ENCODE measurements at regions not wholly inside any gene's neighbourhood (a gene's known extent, or its start where the extent isn't known, plus 50 kb on each side); places are given as distances from the start of the nearest gene placed in this dataset.
A peak's percentile ranks its signal among the peaks of the same experiment; 100 is the strongest.

DNA sequence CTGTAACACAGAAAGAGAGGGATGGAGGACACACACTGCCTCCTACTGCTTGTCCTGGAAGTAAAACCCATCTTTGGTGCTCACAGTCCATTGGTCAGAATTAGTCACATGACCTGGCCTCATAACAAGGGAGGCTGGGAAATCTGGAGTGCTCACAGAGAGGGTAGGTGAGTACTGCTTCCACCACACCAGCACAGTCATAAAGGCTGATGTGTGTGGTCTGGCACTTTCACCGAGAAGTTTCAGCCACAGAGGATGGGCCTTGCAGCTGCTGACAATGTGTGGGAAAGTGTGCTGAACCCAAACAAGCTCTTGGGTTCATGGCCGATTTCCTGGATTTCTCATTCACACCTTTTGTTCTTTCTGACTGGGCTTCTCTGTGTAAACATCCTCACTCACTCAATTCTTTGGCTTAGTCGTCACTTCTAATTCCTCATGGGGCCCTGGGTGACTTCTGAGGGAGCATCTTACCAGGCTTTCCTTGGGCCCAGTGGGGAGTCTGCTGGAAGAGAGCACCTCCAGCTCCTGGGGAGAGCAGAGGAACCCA lies 100.7 kb downstream of the ASB7 start:
- peak in 1 of 2 donors; percentile 26 for DNase-seq

DNA sequence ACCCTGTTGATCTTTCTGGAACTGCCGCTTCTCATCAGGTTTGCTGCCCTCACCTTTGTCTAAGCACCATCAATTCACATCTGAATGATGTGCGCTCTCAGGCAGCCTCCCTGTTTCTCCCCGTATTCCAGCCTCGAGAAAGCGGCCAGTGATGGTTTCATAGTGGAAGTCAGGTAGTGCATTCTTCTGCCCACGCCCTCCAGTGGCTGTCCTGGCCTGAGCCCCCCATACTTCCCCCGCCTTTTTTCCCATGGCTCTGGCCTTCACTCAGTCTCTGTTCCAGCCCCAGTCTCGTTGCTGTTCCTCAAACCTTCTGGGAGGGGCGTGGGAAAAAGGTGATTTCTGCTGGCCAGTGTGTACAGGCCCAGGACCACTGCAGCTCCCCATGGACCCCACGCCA lies 101.3 kb downstream of the ASB7 start:
- no peak for DNase-seq

DNA sequence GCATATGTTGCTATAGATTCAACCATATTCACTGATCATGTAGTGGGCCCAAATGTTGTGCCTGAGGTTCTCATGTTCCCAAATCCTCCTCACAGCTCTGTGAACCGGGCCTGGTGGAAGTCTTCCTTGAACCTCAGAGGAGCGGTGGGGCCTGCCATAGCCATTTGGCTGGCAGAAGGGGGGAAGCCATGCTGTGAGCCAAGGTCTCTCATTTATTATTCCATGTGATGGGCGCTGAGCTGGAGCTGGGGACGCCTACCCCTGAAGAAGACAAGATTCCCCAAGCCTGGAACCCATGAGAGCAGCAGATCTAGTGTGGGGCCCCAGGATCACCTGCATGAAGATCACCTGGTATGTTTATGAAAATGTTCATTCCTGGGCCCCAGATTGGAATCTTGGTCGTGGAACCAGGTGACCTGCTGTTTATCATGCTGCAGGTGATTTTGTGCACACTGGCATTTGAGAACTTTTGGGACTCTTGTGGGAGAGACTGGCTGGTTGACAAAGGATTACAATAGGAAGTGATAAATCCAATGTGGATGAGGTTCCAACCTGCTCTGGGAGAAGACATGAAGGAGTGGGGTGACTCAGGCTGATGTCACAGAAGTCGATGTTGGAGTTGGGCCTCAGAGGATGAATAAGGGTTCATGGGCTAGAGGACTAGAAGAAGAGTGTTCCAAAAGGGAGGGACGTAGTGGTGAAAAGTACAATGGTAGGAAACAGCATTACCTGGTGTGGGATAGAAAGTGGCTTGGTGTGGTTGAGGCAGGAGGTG lies 102.1 kb downstream of the ASB7 start:
- DNase-seq: no peak

DNA sequence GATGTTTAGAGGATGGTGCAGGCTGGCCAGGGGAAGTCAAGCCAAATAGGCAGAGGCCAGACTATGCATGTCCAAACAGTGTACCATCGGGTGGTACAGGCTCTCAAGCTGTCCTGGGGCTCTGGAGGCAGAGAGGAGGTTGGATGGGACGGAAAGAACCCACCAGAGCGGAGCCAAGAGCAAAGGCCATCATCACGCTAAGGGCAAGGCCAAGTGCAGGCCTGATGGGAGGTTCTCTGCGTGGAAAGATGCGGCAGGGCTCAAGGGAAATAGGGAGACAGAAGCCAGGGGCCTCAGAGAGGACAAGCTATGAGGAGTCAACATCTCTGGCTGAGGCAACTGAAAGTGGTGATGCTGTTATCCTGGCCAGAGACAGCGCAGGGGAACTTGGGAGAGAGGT lies 102.7 kb downstream of the ASB7 start:
- DNase-seq: no peak

DNA sequence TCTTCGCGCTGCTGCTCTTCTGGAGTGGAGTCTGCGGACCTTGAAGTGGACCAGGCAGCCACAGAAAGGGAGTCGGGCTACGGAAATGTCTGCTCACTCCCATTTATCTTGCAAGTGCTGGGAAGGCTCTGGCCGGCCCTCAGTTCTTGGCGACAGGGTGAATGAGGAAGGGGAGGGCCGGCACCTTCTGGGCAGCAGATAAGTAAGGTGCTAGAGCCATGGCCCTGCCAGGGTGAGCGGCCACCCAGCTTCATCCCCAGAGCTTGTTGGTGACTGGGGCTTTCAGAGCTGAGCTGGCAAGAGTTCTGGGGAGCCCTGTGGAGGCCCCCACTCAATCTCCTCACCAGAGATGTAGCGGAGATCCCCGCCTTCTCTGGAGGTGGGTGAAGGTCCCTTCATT lies 103.5 kb downstream of the ASB7 start:
- DNase-seq: no peak

DNA sequence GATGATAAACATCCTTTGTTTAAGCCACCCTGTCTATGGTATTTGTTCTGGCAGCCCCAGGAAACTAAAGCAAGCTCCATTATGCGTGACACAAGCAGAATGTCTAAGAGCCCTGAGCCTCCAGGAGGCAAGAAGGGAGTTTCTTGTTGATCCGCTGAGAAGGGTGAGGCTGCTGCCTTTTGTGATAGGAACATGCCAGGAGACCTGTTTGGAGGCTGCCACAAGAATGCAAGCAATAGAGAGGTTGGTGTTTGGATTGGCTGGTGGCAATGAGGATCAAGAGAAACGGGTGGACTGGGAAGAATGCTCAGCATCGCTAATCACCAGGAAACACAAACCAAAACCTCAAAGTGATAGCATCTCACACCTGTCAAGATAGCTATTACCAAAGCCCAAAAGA lies 104.8 kb downstream of the ASB7 start:
- DNase-seq: no peak

DNA sequence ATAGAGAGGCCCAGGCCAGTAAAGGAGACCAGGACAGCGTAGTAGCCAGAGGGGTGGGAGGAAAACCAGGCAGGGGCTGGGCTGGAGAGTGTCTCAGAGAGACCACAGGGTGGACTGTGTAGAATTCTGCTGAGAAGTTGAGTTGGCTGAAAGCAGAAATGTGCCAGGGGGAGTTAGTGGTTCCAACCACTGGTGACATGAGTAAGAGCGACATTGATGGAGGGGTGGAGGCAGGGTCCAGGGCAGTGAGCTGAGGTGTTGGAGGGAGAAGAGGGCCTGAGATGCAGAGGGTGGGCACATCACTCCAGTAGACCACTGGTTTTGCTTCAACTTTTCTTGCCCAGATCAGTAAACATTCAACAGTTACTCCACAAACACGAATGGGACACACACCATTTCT lies 106.5 kb downstream of the ASB7 start:
- no peak for DNase-seq

DNA sequence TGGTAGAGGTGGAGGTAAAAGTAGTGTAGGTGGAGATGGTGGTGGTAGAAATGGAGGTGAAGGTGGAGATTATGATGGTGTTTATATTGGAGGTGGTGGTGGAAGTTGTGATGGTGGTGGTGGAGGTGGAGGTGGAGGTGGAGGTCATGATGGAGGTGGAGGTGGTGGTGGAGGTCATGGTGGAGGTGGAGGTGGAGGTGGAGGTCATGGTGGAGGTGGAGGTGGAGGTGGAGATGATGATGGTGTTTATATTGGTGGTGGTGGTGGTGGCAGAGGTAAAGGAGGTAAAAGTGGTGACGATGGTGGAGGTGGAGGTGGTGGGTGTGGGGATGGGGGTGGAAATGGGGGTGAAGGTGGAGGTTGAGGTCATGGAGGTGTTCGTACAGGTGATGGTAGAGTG lies 107.8 kb downstream of the ASB7 start:
- DNase-seq: no peak

DNA sequence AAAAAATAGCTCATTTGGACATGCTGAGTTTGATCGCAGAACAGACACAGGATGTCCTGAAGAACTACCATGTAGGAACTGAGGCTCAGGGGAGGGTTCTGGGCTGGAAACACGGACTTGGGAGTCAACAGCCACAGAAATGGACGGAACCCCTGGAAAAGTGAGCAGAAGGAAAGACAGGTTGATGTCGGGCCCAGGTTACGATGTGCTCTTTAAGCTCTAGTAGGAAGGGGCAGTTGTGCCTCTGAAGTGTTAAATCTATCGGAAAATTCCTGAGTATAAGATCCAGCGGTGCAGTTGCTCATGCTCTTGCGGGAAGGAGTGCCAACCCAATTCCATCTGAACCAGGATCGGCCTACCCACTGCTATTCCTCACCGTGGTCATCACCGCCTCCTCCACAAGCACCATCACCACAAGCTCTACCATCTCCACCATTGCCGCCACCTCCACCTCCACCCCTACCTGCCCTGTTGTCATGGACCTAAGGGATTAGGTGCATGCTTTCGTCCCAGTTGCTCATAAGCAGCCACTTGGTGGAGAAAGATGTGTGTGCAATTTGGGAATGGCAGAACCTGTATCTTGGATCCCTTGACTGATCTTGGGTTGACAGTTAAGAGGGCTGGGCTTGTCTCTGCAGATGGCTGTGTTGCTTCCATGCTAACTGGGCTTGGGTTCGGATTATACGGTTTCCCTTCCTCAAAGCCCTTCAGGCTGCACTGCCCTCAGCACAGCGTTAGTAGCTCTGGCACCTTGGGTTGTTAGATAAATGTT lies 108.5 kb downstream of the ASB7 start:
- no peak for DNase-seq

DNA sequence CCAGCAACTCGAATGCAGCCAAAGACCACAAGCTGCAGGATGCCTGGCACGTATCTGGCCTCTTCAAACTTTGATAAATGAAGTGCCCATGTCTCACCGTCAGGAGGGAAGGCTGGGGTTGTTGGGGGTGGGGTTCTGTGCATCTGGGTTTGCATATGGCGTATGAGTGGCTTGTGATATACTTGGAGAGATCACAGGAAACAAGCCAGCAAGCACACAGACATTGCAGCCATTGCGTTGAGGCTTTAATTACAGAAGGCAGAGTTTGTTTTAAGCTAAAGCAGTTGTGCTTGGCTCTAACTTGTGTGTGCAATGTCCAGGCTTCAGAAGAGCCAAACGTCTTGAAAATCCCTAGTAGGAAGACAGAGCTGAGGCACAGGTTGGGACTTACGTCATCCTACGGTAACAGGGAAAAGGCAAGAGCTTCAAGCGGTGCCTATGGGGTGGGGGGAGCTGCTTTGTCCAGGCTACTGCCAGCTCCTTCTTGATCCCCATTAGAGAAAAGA lies 109.2 kb downstream of the ASB7 start:
- DNase-seq: no peak

DNA sequence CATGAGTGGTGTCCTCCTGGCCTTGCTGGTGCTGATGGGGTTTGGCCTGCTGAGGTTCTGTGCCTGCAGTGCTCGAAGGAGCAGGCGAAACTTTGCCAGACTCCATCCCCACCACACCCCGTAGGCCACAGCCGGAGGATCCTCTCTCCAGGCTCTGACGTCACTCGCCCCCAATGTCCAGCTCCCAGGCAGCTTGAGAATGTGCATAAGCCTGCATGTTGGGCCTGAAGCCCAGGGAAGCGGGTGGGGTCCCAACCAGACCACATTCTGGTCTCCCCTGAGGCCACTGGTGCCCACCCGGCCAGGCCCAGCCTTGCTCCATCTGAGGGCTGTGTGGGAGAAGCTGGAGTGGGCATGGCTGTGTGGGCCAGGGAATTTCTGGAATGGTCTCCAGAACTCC lies 109.8 kb downstream of the ASB7 start:
- no peak for DNase-seq

DNA sequence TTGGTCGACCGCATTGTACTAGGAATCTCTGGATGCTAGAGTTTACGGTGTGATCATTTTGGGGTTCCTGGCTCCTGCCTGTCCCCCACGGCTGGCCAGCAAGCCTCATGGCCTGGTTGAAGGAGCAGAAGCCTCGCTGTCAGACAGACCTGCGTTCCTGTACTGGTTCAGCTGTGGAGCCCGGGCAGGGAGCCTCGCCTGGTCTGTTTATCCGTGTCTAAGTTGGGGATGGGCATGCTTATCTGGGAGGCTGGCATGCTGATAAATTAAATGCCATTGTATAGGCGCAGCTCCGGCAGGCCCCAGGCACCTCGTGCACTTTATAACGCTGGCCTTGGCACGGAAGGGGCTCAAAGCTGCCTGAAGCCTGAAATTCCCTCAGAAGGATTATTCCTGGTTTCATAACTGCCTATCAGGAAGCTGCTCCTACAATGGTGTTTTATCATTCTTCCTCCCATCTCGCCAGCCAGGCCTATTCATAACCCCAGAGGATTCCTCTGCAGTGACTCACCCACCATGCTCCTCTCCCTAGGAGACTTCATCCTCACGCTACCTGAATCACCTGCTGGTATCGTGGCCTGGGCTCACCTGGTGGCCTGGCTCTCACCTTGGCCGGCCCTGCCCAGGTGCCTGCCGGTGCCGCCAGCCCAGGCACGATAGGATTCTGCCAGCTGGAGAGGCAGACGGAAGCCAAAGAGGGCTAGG lies 110.9 kb downstream of the ASB7 start:
- DNase-seq: no peak

DNA sequence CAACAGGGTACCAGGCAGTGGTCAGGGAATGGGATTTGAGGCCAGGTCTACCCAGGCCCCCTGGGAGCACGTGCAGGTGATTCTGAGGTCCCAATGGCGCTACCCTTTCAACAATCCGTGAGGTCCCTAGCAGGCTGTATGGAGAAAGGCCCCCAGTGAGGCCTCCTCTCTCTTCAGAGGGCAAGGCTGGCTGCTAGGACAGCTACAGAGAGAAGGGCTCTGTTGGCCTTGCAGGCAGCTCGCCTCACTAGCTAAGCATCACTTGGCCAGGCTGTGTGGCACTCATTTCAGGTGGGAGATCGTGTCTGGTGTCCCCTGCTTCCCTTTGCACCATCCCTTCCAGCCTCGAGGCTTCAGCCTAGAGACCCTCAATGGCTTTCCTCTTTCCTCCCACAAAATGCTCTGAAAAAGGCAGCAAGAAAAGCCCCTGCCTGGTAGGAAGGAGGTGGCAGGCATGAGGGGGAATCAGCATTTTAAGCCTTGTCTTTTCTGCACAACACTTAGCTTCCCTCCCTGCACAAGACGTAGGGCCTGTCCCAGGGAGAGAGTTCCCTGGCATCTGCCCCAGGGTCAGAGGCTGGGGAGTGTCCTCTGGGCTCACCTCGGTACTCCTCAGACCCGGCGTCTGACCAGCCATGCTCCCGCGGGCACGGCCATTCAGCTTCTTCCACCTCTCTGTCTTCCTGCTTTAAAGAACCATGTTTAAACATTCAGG lies 111.8 kb downstream of the ASB7 start:
- no peak for DNase-seq

DNA sequence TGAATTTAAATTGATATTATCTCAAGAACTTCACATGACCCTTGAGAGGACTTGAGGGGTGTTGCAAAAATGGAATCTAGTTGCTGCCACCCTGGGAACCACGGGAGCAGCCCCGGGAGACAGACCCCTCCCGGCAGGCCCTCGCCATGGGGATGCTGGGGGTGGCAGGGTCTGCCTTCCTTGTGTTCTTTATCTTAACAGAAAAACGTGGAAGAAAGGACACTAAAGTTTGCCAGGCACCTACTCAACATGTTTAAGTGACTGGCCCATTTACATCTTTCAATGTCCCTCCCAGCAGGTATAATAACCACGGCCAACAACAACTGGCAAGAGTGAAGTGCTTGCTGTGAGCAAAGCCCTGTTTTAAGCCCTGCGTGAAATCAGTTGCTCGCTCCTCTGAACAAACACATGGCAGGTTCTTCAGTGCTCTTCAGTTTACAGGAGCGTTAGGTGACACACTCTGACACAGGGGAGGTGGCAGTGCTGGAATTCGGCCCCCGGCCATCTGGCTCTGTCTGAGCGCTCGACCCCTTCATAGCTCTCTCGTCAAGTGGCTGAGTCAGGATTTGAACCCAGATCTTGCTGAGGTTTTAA lies 112.5 kb downstream of the ASB7 start:
- no peak for DNase-seq

DNA sequence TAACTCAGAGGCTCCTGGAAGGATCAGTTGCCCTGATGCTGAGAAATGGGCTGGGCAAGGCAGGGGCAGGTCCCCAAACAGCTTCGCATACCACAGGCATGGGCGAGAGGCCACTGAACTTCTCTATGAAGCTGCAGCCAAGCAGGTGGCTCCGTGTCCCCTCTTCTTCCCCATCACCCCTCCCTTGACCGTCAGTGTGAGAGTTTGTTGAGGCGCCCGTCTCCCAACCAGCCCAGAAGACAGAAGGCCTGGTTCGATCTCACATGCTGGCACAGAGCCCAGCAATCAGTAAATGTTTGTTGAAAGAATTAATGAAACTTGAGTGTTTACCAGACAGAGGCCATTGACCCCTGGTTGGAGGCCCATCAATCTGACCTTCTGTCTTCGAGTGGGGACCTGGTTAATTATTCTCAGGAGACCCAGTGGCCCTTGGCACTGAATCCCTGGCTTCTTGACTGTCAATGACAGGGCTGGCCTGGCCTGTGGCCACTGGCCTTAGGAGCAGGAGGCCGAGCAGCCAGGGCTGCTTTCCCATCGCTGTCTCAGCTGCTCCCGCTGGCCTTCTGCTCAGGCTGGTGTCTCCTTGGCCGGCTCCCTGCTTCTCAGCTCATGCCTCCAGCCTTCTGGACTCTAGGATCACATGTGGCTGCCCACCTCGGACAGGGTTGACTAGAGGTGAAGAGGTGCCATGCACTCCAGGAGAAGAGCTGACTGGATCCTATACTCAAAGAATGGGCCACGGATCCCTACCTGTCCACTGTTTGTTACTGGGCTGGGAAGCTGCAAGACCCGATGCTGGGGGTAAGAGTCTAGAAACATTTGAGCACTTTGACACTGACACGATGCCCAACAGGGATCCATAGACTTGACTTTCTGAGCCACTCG lies 113.4 kb downstream of the ASB7 start:
- no peak for DNase-seq

DNA sequence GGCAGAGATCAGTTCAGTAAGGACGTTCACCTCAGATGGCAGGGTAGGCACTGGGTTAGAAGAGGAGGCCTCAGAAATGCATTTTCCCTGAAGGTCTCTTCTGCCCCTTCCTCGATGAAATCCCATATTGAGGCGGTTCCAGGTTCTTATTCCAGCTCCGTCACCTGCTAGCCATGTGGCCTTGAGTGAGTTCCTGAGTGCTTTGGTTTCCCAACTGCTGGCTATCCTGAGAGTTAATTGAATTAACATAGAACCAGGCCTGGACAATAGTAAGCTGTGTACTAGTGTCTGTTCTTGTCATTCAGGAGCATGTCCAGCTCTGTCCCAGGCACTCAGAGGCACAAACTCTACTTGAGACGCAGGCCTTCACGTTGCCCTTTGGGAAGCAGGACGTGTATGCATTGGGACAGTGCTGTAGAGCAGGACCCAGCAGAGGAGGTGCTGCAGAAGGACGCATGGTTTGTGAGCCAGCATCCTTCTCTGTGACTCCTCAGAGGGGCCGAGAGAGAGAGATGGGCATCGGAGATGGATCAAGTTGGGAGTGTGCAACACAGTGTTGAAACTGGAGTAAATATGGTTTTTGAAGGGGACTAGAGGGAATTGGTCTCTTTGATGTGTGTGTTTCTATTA lies 114.2 kb downstream of the ASB7 start:
- no peak for DNase-seq

DNA sequence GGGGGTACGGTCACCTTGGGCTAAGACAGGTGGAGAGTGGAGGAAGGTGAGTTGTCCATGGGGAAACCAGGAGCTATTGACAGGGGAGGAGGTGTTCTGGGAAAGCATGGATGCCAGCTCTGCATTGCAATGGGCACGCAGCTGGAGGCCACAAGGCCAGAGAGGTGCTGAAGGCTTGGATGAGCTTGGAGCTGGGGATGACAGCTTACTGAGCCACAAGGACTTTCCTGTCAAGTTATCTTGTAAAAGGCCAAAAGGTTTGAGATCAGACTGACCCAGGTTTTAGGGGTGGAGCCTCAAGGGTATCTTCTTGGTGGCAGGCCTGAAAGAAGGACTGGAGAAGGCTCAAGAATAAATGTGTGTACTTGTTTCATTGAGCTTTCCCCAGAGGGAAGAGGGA lies 115.2 kb downstream of the ASB7 start:
- no peak for DNase-seq

DNA sequence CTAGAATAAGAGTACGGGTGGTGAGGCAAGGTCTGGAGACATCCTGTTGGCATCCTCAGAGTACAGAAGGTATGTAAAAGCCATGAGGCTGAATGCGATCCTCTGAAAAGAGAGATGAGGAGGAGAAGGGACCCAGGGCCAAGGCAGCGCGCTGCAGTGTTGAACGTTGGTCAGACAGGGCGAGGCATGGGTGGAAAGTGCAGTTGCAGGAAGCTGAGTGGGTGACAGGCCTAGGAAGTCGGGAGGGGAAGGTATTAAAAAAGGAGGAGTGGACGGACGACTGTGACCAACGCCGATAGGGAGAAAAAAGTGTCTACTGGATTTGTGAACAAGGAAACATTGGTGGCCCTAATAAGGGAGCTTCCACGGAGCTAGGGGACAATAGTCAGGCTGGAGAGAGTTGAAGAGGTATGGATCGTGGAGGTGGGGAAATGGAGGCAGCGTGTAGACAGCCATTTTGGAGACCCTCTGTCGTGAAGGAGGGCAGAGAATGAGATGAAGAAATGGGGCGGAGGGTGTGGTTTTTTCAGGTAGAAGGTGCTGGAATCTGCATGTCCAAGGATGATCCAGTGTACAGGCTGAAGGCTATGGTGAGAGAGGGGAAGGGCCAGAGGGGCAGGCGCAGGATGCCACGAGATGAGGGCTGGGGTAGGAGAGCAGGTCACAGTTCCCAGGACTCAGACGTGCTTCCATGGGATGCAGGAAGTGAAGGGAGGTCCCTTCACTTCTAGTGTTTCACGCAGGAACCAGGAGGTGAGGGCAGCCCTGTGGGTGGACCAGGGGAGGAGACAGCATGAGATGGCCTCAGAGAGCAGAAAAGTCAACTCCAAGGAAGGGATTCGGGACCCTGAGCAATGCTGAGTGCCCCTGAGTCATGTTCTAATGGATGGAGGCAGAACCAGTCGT lies 115.9 kb downstream of the ASB7 start:
- no peak for DNase-seq

DNA sequence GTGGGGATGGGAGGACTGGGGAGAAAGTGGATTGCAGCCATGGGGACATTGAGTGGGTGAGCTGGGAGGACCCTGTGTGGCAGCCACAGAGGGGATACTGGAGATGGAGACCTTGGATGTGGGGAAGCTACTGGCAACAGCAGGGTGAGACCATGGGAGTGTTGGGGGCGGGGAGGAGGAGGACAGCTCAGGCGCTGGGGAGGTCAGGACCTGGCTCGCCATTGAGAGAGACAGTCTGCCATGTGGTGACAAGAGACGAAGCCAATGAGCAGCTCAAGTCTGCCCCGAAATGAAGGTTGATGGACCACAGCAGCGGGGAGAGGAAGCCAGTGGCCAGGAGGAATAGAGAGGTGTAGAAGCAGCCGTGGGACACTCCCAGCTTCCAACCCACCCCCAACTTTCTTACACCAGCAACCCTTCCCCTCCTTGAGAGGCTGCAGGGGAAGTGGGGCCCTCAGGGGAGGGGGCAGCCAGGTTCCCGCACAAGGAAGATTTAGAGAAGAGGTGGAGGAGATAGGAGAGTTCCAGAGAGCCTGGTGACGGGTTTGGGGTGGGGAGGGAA lies 118.1 kb downstream of the ASB7 start:
- no peak for DNase-seq
